Activated T-cell treated with anti-CD3 and anti-CD28 coated beads for 48 hours (primary cell): ENCODE measurements at regions not wholly inside any gene's neighbourhood (a gene's known extent, or its start where the extent isn't known, plus 50 kb on each side); places are given as distances from the start of the nearest gene placed in this dataset.

Experiments
- DNase-seq: peaks from one replicate; pipeline ENCODE4 v3.0.0-alpha.2; 2020; ENCODE audit warnings: low read depth

GRCh38 chrX:45771560-45772340, 571.1 kb upstream of the DIPK2B start:
- DNase-seq = peak; percentile 27

- no peak for DNase-seq
These were observed 570.4 kb upstream of the DIPK2B start for GRCh38 chrX:45771114-45771513.

DNA sequence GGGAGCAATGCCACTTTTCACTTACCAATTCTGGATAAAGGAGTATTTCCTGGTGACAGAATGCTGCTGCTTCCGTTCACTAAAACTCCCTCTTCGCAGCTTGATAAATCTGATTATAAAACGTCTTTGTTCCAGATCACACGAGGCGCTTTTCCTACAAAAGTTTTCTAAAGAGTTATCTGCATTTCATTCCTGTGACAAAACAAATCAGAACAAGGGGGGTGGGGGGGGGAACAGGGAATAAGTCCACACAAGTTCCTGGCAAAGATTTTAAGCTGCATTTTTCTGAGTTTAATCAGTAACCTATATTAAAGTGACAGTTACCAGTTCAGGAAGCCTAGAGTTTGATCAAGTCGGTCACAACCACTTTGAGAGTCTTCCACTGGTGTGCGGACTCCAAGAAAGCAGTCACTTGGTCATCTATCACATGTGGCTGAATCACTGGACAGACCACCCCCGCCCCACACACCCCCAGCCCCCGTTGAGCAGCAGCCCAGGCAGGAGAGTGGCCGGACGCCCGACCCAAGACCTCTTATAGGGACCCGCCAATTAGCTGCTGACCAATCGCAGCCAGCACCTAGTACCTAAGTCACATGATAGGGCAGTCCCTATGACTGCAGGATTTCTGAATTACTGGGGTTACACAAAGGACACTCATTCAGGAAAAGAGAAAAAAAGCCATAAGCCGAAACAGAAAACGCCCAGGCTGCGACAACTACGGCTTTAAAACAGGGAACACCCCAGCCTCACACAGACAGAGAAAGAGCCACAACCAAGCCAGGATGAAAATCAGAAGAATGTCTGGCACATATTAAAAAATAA, 569.3 kb upstream of the DIPK2B start:
- DNase-seq = peak; percentile 33

- no peak for DNase-seq
These were observed 568.1 kb upstream of the DIPK2B start for GRCh38 chrX:45768666-45769236.

DNA sequence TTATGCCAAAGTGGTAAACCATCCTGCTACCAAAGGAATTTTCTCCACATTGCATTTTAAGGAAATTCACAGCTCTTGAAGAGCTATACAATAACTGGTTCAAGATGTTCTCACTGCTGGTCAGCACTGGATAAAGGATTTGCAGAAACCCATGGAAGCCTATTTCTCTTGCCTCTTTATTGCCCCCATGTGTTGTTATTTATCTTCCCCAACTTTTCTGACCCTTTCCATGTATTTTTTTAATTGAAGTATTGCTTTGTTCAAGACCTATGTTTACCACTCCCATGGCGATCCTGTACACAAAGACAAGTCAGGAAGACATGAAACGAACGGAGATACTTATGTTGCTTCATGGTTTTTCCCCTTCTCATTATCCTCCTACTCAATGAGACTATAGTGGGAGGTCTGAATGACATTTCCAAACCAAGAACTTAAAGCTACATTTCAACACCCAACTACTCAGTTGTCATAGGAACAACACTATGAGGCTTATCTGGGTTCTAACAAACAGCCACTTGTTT, 566.4 kb upstream of the DIPK2B start:
- DNase-seq = no peak

GRCh38 chrX:45765767-45766166, 565.1 kb upstream of the DIPK2B start:
- DNase-seq = no peak

GRCh38 chrX:45765281-45765680, 564.6 kb upstream of the DIPK2B start:
- DNase-seq = no peak

GRCh38 chrX:45762699-45763647, 562.3 kb upstream of the DIPK2B start:
- DNase-seq = no peak

DNA sequence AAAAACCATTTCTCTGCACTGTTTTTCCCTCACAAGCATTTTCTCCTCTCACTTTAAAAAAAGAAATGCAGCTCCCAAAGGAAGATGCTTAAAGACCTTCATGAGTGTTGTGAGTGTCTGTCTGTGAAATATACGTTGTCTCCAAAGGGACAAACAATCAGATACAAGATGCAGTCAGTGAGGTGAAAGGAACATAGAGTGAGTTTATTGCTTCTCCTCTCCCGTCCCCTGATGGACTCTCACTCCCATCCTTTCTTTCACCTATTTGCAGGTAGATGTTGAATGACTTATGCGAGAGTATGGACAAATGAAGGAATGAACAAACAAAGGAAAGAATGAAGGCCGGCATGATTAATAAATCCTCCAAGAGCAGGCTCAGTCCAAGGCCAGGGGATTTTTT, 561.2 kb upstream of the DIPK2B start:
- DNase-seq = no peak

DNA sequence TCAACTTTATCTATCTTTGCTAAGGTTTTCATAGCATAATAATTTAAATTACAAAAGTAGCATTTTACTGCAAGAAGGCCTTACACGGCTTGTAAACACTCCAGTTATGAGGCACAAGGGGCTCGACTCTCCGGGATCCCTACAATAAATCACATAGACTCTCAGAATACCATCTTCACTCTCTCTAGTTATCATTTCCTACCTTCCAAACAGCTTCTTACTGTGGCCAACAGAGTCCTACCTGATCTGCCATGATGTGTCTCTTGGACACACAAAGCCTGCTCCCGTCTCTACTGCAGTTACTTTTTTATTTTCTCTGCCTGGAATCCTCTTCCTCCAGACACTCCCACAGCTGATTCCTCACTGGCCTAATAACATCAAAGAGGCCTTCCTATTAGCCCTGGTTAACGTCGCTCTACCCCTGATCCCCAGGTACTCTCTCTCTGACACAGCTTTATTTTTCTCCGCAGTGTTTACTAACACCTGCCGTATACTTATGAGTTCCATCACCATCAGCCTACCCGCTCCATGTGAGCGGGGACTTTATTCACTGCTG, 559.6 kb upstream of the DIPK2B start:
- no peak for DNase-seq

GRCh38 chrX:45758738-45759397, 558.2 kb upstream of the DIPK2B start:
- DNase-seq = no peak

DNA sequence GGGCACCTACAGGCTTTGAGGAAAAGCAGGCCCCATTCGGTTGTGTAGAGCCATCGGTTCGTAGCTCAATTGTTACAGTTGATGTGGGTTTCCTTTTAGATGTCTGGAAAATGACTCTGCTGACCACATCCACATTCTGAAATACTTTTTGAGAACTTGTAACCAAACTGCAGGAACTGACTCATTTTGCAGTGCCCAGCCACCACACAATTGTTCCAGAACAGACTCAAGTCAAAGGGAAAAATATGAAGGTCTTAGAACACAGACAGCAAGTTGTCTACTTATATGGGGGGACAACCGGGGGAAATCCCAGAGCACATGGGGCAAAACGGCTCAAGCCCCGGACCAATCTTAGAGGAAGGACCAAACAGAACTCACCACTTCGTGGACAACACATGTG, 557.6 kb upstream of the DIPK2B start:
- DNase-seq = no peak

DNA sequence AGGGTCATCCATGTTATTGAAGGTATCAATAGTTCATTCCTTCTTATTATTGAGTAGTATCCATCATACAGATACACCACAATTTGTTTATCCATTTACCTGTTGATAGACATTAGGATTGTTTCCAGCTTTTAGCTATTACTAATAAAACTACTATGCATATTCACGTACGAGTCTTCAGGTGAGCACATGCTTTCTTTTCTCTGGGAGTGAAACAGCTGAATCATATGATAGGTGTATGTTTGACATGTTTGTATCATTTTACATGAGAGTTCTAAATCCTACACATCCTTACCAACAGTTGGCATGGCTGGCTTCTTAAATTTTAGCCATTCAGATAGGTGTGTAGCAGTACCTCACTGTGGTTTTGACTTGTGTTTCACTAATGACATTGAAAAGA, 556.6 kb upstream of the DIPK2B start:
- no peak for DNase-seq

GRCh38 chrX:45756557-45756956, 555.9 kb upstream of the DIPK2B start:
- no peak for DNase-seq

GRCh38 chrX:45755703-45756102, 555.0 kb upstream of the DIPK2B start:
- no peak for DNase-seq

DNA sequence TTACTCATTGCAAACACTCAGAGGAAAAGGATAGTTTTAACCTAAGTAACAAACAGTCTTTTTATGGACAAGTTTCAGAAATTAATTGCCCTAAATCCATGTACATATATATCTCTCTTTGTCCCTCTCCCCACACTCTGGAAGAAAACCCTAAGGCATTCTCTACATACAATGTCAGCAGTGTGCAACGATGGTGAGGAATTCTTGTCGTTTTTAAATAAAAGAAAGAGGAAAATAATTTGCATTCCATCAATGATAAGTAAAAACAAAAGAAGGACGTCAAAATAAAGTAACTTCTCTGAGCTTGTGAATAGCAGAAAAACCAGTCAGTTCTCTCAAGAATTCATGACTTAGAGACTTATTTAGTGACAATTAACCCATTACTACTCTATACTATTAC, 550.5 kb upstream of the DIPK2B start:
- no peak for DNase-seq

GRCh38 chrX:45750639-45751038, 550.0 kb upstream of the DIPK2B start:
- DNase-seq = no peak

- DNase-seq = no peak
These were observed 548.7 kb upstream of the DIPK2B start for GRCh38 chrX:45749375-45749774.

GRCh38 chrX:45748369-45748774, 547.7 kb upstream of the DIPK2B start:
- DNase-seq = no peak

DNA sequence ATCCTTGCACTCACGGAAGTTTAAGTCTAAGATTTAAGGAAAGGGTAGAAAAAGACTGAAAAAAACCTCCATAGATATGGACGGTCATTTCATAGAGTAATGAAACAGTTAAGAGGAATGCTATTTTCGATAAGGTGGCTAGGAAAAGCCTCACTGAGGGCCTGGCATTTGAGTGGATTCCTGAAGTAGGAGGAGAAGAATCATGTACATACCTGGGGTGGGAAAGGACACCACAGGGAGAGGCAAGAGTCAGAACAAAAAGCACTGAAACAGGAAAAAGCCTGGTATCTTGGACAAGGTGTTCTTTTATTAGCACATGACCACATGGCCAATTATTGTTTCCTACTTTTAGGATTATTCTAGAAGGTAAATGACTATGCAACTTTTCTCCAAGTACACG, 547.2 kb upstream of the DIPK2B start:
- no peak for DNase-seq

DNA sequence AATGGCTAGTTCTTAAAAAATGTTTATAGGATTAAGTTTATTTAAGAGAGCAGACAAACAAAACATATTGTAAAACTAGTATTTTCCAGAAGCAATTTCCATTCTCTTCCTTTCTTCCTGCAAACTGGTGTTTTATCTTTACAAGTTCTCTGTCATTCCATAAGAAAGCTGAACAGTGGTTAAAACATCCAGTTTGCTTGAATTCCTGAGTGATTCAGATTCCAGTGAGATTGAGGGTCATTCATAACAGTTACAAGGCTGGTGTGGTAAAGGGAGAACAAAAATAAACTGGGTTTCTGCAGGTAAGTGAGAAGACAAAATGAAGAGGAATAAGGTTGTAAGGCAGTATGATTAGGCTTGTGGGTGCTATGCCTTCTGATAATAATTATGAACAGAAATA, 544.8 kb upstream of the DIPK2B start:
- DNase-seq = no peak
